Neural crest cell (in vitro differentiated cells): ENCODE measurements at regions not wholly inside any gene's neighbourhood (a gene's known extent, or its start where the extent isn't known, plus 50 kb on each side); places are given as distances from the start of the nearest gene placed in this dataset.

Experiments
- DNase-seq: peaks from one replicate; pipeline ENCODE4 v3.0.0; 2021; ENCODE audit warnings: low read depth, mixed read lengths, low spot score
- H3K27ac Mint-ChIP-seq: one replicate; pipeline ENCODE4 v1.8.0; 2021; ENCODE audit warnings: mild to moderate bottlenecking, mixed read lengths; ENCODE audit not compliant: unreplicated experiment
- H3K27me3 Mint-ChIP-seq: 2 replicates; pipeline ENCODE4 v1.8.0; 2021; ENCODE audit warnings: low read depth, mild to moderate bottlenecking, mixed read lengths
- H3K36me3 Mint-ChIP-seq: 2 replicates; pipeline ENCODE4 v1.8.0; 2021; ENCODE audit warnings: low read depth, mild to moderate bottlenecking, mixed read lengths
- H3K4me1 Mint-ChIP-seq: 2 replicates; pipeline ENCODE4 v1.8.0; 2021; ENCODE audit warnings: mixed read lengths
- H3K4me3 Mint-ChIP-seq: one replicate; pipeline ENCODE4 v1.8.0; 2021; ENCODE audit warnings: mild to moderate bottlenecking, mixed read lengths
- H3K9me3 Mint-ChIP-seq: 2 replicates; pipeline ENCODE4 v1.8.0; 2021; ENCODE audit warnings: mixed read lengths
- CTCF ChIP-seq: fragments of 200-600 bp; sonication (generic); conservative IDR thresholded peaks from 2 replicates; pipeline ENCODE4 v1.5.0; 2021; ENCODE audit warnings: antibody characterized with exemption, mild to moderate bottlenecking

DNA sequence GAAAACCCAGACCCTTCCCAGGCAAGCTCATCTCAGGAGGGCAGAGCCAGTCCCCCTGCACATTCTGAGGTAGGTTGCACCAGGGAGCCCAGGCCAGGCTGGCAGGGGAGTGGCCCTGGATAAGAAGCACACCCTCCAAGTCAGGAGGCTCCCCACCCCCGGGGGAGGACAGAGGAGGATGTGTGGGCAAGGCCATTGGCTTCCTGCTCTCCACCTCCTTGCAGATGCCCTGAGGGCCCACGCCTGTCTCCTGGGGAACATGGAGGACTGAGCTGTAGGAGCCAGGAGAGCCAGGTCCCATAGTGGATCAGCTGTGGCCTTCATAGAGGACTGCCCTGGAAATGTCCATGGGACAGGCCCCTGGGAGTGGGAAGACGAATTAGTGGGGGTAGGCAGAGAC, 126.7 kb downstream of the IRF8 start:
- DNase-seq, result no peak
- peaks cover 23% of the 10 kb centered on the region for H3K27me3 Mint-ChIP-seq
- peaks cover 5% of the 10 kb centered on the region for H3K9me3 Mint-ChIP-seq
- no peak overlapping the region for H3K4me3 Mint-ChIP-seq
- H3K27ac Mint-ChIP-seq, result no peak overlapping the region
- TF ChIP-seq CTCF, result no peak
- H3K4me1 Mint-ChIP-seq, result no peaks in the 10 kb centered on the region
- peaks cover 5% of the 10 kb centered on the region for H3K36me3 Mint-ChIP-seq

- Mint-ChIP-seq H3K4me3 (no peak overlapping the region), H3K9me3 (peaks cover 5% of the 10 kb centered on the region), H3K27ac (no peak overlapping the region), H3K4me1 (no peaks in the 10 kb centered on the region), H3K27me3 (peaks cover 18% of the 10 kb centered on the region), H3K36me3 (peaks cover 5% of the 10 kb centered on the region)
- no peak for DNase-seq
- no peak for TF ChIP-seq CTCF
Measured at GRCh38 chr16:86026171-86026910, 127.4 kb downstream of the IRF8 start.

DNA sequence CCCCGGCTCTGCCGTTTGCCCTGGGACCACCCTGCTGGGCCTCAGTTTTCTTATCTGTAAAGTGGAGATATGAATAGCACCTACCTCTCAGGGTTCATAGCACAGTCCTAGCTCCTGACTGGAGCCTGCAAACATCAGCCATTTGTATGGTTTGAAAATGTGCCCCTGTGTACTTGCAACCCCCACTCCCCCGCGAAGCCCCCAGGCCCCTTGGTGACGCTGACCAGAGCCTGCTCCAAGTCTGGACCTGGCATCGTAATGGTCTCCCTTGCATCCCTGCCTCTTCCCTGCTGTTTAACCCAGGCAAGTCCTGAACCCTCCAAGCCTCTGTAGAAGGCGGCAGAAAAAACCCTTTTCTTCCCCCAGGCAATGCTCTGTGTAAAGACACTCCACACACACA, 128.0 kb downstream of the IRF8 start:
- H3K4me3 Mint-ChIP-seq, result no peak overlapping the region

GRCh38 chr16:86027373-86028126, 128.6 kb downstream of the IRF8 start:
- TF ChIP-seq CTCF, result no peak
- H3K27me3 Mint-ChIP-seq, result peaks cover 22% of the 10 kb centered on the region
- H3K9me3 Mint-ChIP-seq, result peaks cover 5% of the 10 kb centered on the region
- peaks cover 6% of the 10 kb centered on the region for H3K4me1 Mint-ChIP-seq
- peaks cover 5% of the 10 kb centered on the region for H3K36me3 Mint-ChIP-seq
- H3K4me3 Mint-ChIP-seq, result no peak overlapping the region
- no peak overlapping the region for H3K27ac Mint-ChIP-seq
- no peak for DNase-seq

More for the DNA sequence above, 128.0 kb downstream of the IRF8 start:
- Mint-ChIP-seq H3K4me1 (no peaks in the 10 kb centered on the region), H3K27me3 (peaks cover 18% of the 10 kb centered on the region), H3K27ac (no peak overlapping the region), H3K9me3 (peaks cover 5% of the 10 kb centered on the region), H3K36me3 (peaks cover 5% of the 10 kb centered on the region)
- TF ChIP-seq CTCF, result no peak
- no peak for DNase-seq

DNA sequence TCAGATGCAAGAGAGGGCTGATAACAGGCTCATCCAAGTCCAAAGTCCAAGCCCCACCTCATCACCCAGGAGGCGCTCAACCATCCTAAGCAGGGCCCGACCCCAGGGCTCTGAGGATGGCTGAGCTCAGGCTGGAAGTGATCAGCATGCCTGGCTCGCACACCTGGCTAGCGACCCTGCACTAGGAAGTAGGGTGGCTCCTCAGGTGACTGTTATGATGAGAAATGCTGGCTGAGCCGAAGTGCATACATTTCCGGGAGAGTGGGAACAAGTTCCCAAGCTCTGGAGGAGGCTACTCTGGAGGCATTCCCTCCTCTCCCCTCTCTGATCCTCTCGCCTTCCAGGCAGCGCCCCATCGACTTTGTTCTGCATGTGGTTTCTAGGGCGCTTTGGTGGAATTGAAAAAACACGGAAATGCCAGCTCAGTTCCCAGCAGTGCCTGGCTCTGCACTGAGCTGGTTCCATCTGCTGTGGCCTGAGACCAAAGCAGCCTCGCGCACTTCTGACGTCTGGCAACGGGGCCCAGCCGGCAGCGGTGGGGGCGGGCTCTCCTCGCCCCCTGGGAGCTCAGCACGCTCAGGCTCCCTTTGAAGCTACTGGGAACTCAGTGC, 130.3 kb downstream of the IRF8 start:
- H3K36me3 Mint-ChIP-seq, result peaks cover 2% of the 10 kb centered on the region
- no peak for DNase-seq
- H3K9me3 Mint-ChIP-seq, result peaks cover 2% of the 10 kb centered on the region
- H3K4me1 Mint-ChIP-seq, result peaks cover 15% of the 10 kb centered on the region
- no peak overlapping the region for H3K4me3 Mint-ChIP-seq
- H3K27ac Mint-ChIP-seq, result no peak overlapping the region
- H3K27me3 Mint-ChIP-seq, result peaks cover 28% of the 10 kb centered on the region
- no peak for TF ChIP-seq CTCF
